ENCODE measurements at regions not wholly inside any gene's neighbourhood (a gene's known extent, or its start where the extent isn't known, plus 50 kb on each side); places are given as distances from the start of the nearest gene placed in this dataset.
"Not testable (repeated sequence)": the region's sequence is repeated elsewhere in the genome, so short reads cannot be mapped to it uniquely, and the experiment has no call there.

GRCh38 chr15:46960581-46960980 is 756.7 kb upstream of the SEMA6D start:
- DNase-seq (ENCODE audit: low read depth, low spot score), result no peak
- in situ Hi-C loops (cut with HindIII; ENCODE audit: low pct_unique_long_range_greater_than_20kb, low sequenced_read_pairs) (no loop called here), intact Hi-C loops (cut with micrococcal nuclease; ENCODE audit: unreplicated experiment) (no loop called here)
- ChIA-PET CTCF (interaction anchor here (0.6 kb wide), 1 partner anchor 264 kb away, joined by 3 read pairs; no protein-coding TSS in a partner anchor), POLR2A (no interaction called here)
- H3K9me3 ChIP-seq (ENCODE audit: control insufficient read depth, insufficient read depth, low read depth, low read length), result no peaks in the 10 kb centered on the region
- H3K27me3 ChIP-seq (ENCODE audit: control insufficient read depth, insufficient read depth, low read length), result no peaks in the 10 kb centered on the region
- no peaks in the 10 kb centered on the region for H3K4me1 ChIP-seq (ENCODE audit: control insufficient read depth, insufficient read depth, low read length)
- BruUV-seq (replicated peaks), result no TSS peak
- no peaks in the 10 kb centered on the region for H3K36me3 ChIP-seq (ENCODE audit: control insufficient read depth, insufficient read depth, low read length)
- no peak overlapping the region for H3K27ac ChIP-seq (ENCODE audit: low read length)
- no peak overlapping the region for H3K4me3 ChIP-seq (ENCODE audit: low read depth in 2 of 2, low read length in 2 of 2)
- TF ChIP-seq, protein P1, sequence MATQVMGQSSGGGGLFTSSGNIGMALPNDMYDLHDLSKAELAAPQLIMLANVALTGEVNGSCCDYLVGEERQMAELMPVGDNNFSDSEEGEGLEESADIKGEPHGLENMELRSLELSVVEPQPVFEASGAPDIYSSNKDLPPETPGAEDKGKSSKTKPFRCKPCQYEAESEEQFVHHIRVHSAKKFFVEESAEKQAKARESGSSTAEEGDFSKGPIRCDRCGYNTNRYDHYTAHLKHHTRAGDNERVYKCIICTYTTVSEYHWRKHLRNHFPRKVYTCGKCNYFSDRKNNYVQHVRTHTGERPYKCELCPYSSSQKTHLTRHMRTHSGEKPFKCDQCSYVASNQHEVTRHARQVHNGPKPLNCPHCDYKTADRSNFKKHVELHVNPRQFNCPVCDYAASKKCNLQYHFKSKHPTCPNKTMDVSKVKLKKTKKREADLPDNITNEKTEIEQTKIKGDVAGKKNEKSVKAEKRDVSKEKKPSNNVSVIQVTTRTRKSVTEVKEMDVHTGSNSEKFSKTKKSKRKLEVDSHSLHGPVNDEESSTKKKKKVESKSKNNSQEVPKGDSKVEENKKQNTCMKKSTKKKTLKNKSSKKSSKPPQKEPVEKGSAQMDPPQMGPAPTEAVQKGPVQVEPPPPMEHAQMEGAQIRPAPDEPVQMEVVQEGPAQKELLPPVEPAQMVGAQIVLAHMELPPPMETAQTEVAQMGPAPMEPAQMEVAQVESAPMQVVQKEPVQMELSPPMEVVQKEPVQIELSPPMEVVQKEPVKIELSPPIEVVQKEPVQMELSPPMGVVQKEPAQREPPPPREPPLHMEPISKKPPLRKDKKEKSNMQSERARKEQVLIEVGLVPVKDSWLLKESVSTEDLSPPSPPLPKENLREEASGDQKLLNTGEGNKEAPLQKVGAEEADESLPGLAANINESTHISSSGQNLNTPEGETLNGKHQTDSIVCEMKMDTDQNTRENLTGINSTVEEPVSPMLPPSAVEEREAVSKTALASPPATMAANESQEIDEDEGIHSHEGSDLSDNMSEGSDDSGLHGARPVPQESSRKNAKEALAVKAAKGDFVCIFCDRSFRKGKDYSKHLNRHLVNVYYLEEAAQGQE (IDR thresholded peaks at IDR 0.05; ENCODE audit: insufficient read depth in 1 of 2, low read depth in 2 of 2, low read length in 1 of 2), result no peak
- no peak for TF ChIP-seq TCF7L2 (IDR thresholded peaks at IDR 0.05; ENCODE audit: low read depth, low read length)
- TF ChIP-seq, protein P2, sequence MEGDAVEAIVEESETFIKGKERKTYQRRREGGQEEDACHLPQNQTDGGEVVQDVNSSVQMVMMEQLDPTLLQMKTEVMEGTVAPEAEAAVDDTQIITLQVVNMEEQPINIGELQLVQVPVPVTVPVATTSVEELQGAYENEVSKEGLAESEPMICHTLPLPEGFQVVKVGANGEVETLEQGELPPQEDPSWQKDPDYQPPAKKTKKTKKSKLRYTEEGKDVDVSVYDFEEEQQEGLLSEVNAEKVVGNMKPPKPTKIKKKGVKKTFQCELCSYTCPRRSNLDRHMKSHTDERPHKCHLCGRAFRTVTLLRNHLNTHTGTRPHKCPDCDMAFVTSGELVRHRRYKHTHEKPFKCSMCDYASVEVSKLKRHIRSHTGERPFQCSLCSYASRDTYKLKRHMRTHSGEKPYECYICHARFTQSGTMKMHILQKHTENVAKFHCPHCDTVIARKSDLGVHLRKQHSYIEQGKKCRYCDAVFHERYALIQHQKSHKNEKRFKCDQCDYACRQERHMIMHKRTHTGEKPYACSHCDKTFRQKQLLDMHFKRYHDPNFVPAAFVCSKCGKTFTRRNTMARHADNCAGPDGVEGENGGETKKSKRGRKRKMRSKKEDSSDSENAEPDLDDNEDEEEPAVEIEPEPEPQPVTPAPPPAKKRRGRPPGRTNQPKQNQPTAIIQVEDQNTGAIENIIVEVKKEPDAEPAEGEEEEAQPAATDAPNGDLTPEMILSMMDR (IDR thresholded peaks at IDR 0.05), result no peak
- no peak for TF ChIP-seq POLR2AphosphoS5 (IDR thresholded peaks at IDR 0.05; ENCODE audit: low read depth, low read length)
- TF ChIP-seq SIN3A (IDR thresholded peaks at IDR 0.05; ENCODE audit: borderline replicate concordance, insufficient read depth, low read depth, low read length), result no peak
- no peak for ATAC-seq

DNA sequence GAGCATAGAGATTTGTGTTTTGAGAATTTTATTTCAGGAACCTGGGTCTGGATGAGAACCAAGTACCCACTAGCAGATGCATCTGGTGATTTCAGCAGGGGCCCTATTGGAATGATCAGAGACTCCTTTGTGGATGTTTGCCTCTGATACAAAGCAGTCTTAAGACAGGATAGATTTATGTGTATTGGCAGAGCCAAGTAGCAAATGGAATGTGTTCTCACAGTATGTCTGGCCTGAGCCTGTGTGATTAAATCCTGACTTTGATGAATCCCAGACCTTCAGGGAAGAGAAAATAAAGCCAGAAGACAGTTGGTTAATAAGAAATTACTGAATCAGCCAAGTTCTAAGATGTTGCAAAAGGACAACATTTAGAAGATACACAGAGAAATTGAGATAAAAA is 755.5 kb upstream of the SEMA6D start:
- POLR2A ChIA-PET, result no interaction called here
- intact Hi-C loops (cut with micrococcal nuclease; ENCODE audit: unreplicated experiment), result no loop called here
- in situ Hi-C loops (cut with HindIII; ENCODE audit: low pct_unique_long_range_greater_than_20kb, low sequenced_read_pairs), result no loop called here

GRCh38 chr15:46988055-46988454 is 729.2 kb upstream of the SEMA6D start:
- BruUV-seq (replicated peaks); CTCF ChIA-PET; H3K27me3 ChIP-seq (ENCODE audit: control insufficient read depth, insufficient read depth, low read length); intact Hi-C loops (cut with micrococcal nuclease; ENCODE audit: unreplicated experiment); POLR2A ChIA-PET; H3K4me3 ChIP-seq (ENCODE audit: low read depth in 2 of 2, low read length in 2 of 2); ATAC-seq; H3K27ac ChIP-seq (ENCODE audit: low read length); H3K9me3 ChIP-seq (ENCODE audit: control insufficient read depth, insufficient read depth, low read depth, low read length); DNase-seq (ENCODE audit: low read depth, low spot score); H3K36me3 ChIP-seq (ENCODE audit: control insufficient read depth, insufficient read depth, low read length); H3K4me1 ChIP-seq (ENCODE audit: control insufficient read depth, insufficient read depth, low read length); in situ Hi-C loops (cut with HindIII; ENCODE audit: low pct_unique_long_range_greater_than_20kb, low sequenced_read_pairs): not testable (repeated sequence)

More for the DNA sequence above, 755.5 kb upstream of the SEMA6D start:
- H3K4me3 ChIP-seq (ENCODE audit: low read depth in 2 of 2, low read length in 2 of 2), result no peak overlapping the region
- TF ChIP-seq SIN3A (IDR thresholded peaks at IDR 0.05; ENCODE audit: borderline replicate concordance, insufficient read depth, low read depth, low read length) (no peak), TCF7L2 (IDR thresholded peaks at IDR 0.05; ENCODE audit: low read depth, low read length) (no peak), POLR2AphosphoS5 (IDR thresholded peaks at IDR 0.05; ENCODE audit: low read depth, low read length) (no peak)
- TF ChIP-seq, protein P1 (IDR thresholded peaks at IDR 0.05; ENCODE audit: insufficient read depth in 1 of 2, low read depth in 2 of 2, low read length in 1 of 2), result no peak
- TF ChIP-seq, protein P2 (IDR thresholded peaks at IDR 0.05), result no peak
- no peaks in the 10 kb centered on the region for H3K4me1 ChIP-seq (ENCODE audit: control insufficient read depth, insufficient read depth, low read length)
- DNase-seq (ENCODE audit: low read depth, low spot score), result no peak
- ATAC-seq, result no peak
- CTCF ChIA-PET, result no interaction called here
- no peaks in the 10 kb centered on the region for H3K9me3 ChIP-seq (ENCODE audit: control insufficient read depth, insufficient read depth, low read depth, low read length)
- no peaks in the 10 kb centered on the region for H3K27me3 ChIP-seq (ENCODE audit: control insufficient read depth, insufficient read depth, low read length)
- no peak overlapping the region for H3K27ac ChIP-seq (ENCODE audit: low read length)
- H3K36me3 ChIP-seq (ENCODE audit: control insufficient read depth, insufficient read depth, low read length), result no peaks in the 10 kb centered on the region
- no TSS peak for BruUV-seq (replicated peaks)
